SK-N-SH treated with all-trans-retinoic acid at 6 μM for 48 hours (cell line): ENCODE measurements at regions not wholly inside any gene's neighbourhood (a gene's known extent, or its start where the extent isn't known, plus 50 kb on each side); places are given as distances from the start of the nearest gene placed in this dataset.

Experiments used
- ATAC-seq: fragments of 200-7000 bp; cut with Tn5 transposase; 3 replicates; pipeline ENCODE4 v1.9.1; 2020; ENCODE audit warnings: mild to moderate bottlenecking, moderate library complexity
- ARNTL ChIP-seq: fragments of 450-650 bp; formaldehyde crosslinking; IDR thresholded peaks from 2 replicates; pipeline ENCODE4 v1.5.0; 2020; ENCODE audit warnings: low read depth, mild to moderate bottlenecking, moderate library complexity, borderline replicate concordance
- BACH2 ChIP-seq: fragments of 250-450 bp; sonication (Bioruptor Pico); IDR thresholded peaks from 2 replicates; pipeline ENCODE4 v1.9.0; 2021; ENCODE audit warnings: mild to moderate bottlenecking, borderline replicate concordance
- CREB5 ChIP-seq: fragments of 250-450 bp; sonication (Bioruptor Pico); IDR thresholded peaks from 2 replicates; pipeline ENCODE4 v1.5.1; 2020; ENCODE audit warnings: low read depth, mild to moderate bottlenecking, moderate library complexity
- CSDC2 ChIP-seq: fragments of 250-450 bp; sonication (Bioruptor Pico); IDR thresholded peaks from 2 replicates; pipeline ENCODE4 v1.5.0; 2020; ENCODE audit warnings: mild to moderate bottlenecking, moderate library complexity
- ESRRG ChIP-seq: fragments of 250-450 bp; sonication (Bioruptor Pico); IDR thresholded peaks from 2 replicates; pipeline ENCODE4 v1.6.1; 2021; ENCODE audit warnings: mild to moderate bottlenecking
- GLIS3 ChIP-seq: fragments of 250-450 bp; sonication (Bioruptor Pico); IDR thresholded peaks from 2 replicates; pipeline ENCODE4 v1.5.0; 2020; ENCODE audit warnings: mild to moderate bottlenecking, moderate library complexity
- ISL1 ChIP-seq: fragments of 250-450 bp; sonication (Bioruptor Pico); IDR thresholded peaks from 2 replicates; pipeline ENCODE4 v2.1.2; 2022; ENCODE audit warnings: mild to moderate bottlenecking, moderate library complexity
- OSR1 ChIP-seq: fragments of 250-450 bp; sonication (Bioruptor Pico); IDR thresholded peaks from 2 replicates; pipeline ENCODE4 v1.8.0; 2022; ENCODE audit warnings: moderate library complexity, mild to moderate bottlenecking, inconsistent platforms
- POU6F1 ChIP-seq: fragments of 250-450 bp; sonication (Bioruptor Pico); IDR thresholded peaks from 2 replicates; pipeline ENCODE4 v1.8.0; 2021; ENCODE audit warnings: low read depth, mild to moderate bottlenecking, moderate library complexity, borderline replicate concordance
- PPARA ChIP-seq: fragments of 250-450 bp; sonication (Bioruptor Pico); IDR thresholded peaks from 2 replicates; pipeline ENCODE4 v1.5.0; 2020; ENCODE audit warnings: mild to moderate bottlenecking, borderline replicate concordance
- RARB ChIP-seq: fragments of 250-450 bp; sonication (Bioruptor Pico); IDR thresholded peaks from 2 replicates; pipeline ENCODE4 v1.8.0; 2021; ENCODE audit warnings: mild to moderate bottlenecking, moderate library complexity
- SNAI2 ChIP-seq: fragments of 250-450 bp; sonication (Bioruptor Pico); IDR thresholded peaks from 2 replicates; pipeline ENCODE4 v1.5.0; 2020; ENCODE audit warnings: mild to moderate bottlenecking, moderate library complexity
- TOX ChIP-seq: fragments of 250-450 bp; sonication (Bioruptor Pico); IDR thresholded peaks from 2 replicates; pipeline ENCODE4 v1.8.0; 2021; ENCODE audit warnings: mild to moderate bottlenecking, moderate library complexity, borderline replicate concordance
- TSHZ2 ChIP-seq: fragments of 250-450 bp; sonication (Bioruptor Pico); IDR thresholded peaks from 2 replicates; pipeline ENCODE4 v1.5.0; 2020; ENCODE audit warnings: mild to moderate bottlenecking, moderate library complexity
- ZC3H10 ChIP-seq: fragments of 250-450 bp; sonication (Bioruptor Pico); IDR thresholded peaks from 2 replicates; pipeline ENCODE4 v1.5.1; 2021; ENCODE audit warnings: mild to moderate bottlenecking, moderate library complexity
- ZFP3 ChIP-seq: fragments of 250-450 bp; sonication (Bioruptor Pico); IDR thresholded peaks from 2 replicates; pipeline ENCODE4 v1.5.0; 2020; ENCODE audit warnings: mild to moderate bottlenecking, moderate library complexity
- ZFP30 ChIP-seq: fragments of 450-650 bp; formaldehyde crosslinking; IDR thresholded peaks from 2 replicates; pipeline ENCODE4 v1.5.0; 2022; ENCODE audit warnings: mild to moderate bottlenecking, moderate library complexity
- ZNF565 ChIP-seq: fragments of 450-650 bp; formaldehyde crosslinking; conservative IDR thresholded peaks from 2 replicates; pipeline ENCODE4 v1.5.0; 2020; ENCODE audit warnings: low read depth, mild to moderate bottlenecking, moderate library complexity
- ZNF70 ChIP-seq: fragments of 450-650 bp; formaldehyde crosslinking; IDR thresholded peaks from 2 replicates; pipeline ENCODE4 v1.5.0; 2020; ENCODE audit warnings: mild to moderate bottlenecking, moderate library complexity
- ZNF8 ChIP-seq: fragments of 450-650 bp; formaldehyde crosslinking; IDR thresholded peaks from 2 replicates; pipeline ENCODE4 v1.5.0; 2020; ENCODE audit warnings: mild to moderate bottlenecking, moderate library complexity
- TF ChIP-seq, protein P1 (sequence below): fragments of 250-450 bp; sonication (Bioruptor Pico); IDR thresholded peaks from 2 replicates; pipeline ENCODE4 v1.8.0; 2020; ENCODE audit warnings: mild to moderate bottlenecking, moderate library complexity, borderline replicate concordance
- TF ChIP-seq, protein P2 (sequence below): fragments of 250-450 bp; sonication (Bioruptor Pico); IDR thresholded peaks from 2 replicates; pipeline ENCODE4 v1.5.1; 2021; ENCODE audit warnings: mild to moderate bottlenecking, moderate library complexity

DNA sequence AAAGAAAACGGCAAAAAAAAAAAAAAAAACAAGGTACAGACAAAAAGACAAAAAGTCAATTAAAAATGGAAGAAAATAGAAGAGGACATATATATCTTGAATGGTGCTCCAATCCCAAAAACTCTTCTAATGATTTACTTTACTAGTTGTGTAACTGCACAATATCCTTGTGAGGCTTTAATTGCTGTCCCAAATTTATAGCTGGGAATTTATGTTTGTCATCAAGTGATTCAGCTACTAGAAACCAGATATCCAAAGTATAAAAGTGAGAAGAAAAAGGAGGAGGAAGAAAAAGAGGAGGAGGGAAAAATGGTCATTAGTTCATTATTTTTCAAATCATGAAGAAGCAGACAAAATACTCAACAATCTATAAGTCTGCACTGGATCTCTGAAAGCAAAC, 150.8 kb upstream of the ARPP21 start:
- no peak for ATAC-seq
- TF ChIP-seq ISL1 (CRISPR knock-in tag) = no peak
- TF ChIP-seq CSDC2 (CRISPR knock-in tag) = no peak
- TF ChIP-seq TOX (CRISPR knock-in tag) = no peak
- TF ChIP-seq TSHZ2 = no peak
- TF ChIP-seq ZFP30 (CRISPR knock-in tag) = no peak
- no peak for TF ChIP-seq ZNF70 (CRISPR knock-in tag)
- TF ChIP-seq CREB5 (CRISPR knock-in tag) = no peak

- TF ChIP-seq PPARA (CRISPR knock-in tag) = no peak
- no peak for TF ChIP-seq ZNF8 (CRISPR knock-in tag)
- TF ChIP-seq, protein P1, sequence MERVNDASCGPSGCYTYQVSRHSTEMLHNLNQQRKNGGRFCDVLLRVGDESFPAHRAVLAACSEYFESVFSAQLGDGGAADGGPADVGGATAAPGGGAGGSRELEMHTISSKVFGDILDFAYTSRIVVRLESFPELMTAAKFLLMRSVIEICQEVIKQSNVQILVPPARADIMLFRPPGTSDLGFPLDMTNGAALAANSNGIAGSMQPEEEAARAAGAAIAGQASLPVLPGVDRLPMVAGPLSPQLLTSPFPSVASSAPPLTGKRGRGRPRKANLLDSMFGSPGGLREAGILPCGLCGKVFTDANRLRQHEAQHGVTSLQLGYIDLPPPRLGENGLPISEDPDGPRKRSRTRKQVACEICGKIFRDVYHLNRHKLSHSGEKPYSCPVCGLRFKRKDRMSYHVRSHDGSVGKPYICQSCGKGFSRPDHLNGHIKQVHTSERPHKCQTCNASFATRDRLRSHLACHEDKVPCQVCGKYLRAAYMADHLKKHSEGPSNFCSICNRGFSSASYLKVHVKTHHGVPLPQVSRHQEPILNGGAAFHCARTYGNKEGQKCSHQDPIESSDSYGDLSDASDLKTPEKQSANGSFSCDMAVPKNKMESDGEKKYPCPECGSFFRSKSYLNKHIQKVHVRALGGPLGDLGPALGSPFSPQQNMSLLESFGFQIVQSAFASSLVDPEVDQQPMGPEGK (CRISPR knock-in tag) = no peak
- TF ChIP-seq RARB (CRISPR knock-in tag) = no peak
- no peak for TF ChIP-seq ESRRG
- no peak for TF ChIP-seq POU6F1 (CRISPR knock-in tag)
- no peak for TF ChIP-seq CREB5 (CRISPR knock-in tag)
- TF ChIP-seq SNAI2 (CRISPR knock-in tag) = no peak
- TF ChIP-seq ZC3H10 = no peak
- TF ChIP-seq ZFP3 (CRISPR knock-in tag) = no peak
- TF ChIP-seq TSHZ2 = no peak
- TF ChIP-seq ARNTL (CRISPR knock-in tag) = no peak
- TF ChIP-seq TOX (CRISPR knock-in tag) = no peak
- no peak for TF ChIP-seq BACH2 (CRISPR knock-in tag)
- TF ChIP-seq ZNF565 (CRISPR knock-in tag) = no peak
- TF ChIP-seq, protein P2, sequence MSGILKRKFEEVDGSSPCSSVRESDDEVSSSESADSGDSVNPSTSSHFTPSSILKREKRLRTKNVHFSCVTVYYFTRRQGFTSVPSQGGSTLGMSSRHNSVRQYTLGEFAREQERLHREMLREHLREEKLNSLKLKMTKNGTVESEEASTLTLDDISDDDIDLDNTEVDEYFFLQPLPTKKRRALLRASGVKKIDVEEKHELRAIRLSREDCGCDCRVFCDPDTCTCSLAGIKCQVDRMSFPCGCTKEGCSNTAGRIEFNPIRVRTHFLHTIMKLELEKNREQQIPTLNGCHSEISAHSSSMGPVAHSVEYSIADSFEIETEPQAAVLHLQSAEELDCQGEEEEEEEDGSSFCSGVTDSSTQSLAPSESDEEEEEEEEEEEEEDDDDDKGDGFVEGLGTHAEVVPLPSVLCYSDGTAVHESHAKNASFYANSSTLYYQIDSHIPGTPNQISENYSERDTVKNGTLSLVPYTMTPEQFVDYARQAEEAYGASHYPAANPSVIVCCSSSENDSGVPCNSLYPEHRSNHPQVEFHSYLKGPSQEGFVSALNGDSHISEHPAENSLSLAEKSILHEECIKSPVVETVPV (CRISPR knock-in tag) = no peak
- no peak for TF ChIP-seq CSDC2 (CRISPR knock-in tag)
- TF ChIP-seq GLIS3 = no peak
- TF ChIP-seq ZFP30 (CRISPR knock-in tag) = no peak
- TF ChIP-seq OSR1 (CRISPR knock-in tag) = no peak
- ATAC-seq = no peak
These were observed 146.5 kb upstream of the ARPP21 start for GRCh38 chr3:35492841-35493240.
